T-helper 2 cell treated with Interferon-gamma antibody and Interleukin-4, amounts not matched to agents 5 μg/mL and 100 μg/mL, for 36 hours (primary cell): ENCODE measurements at regions not wholly inside any gene's neighbourhood (a gene's known extent, or its start where the extent isn't known, plus 50 kb on each side); places are given as distances from the start of the nearest gene placed in this dataset.
"Not testable (repeated sequence)": the region's sequence is repeated elsewhere in the genome, so short reads cannot be mapped to it uniquely, and the experiment has no call there.

Experiments
- DNase-seq: peaks from one replicate; pipeline ENCODE4 v3.0.0; 2021; ENCODE audit warnings: low spot score
- H3K27ac Mint-ChIP-seq: one replicate; pipeline ENCODE4 v1.8.0; 2021; ENCODE audit warnings: mild to moderate bottlenecking, mixed read lengths
- H3K27me3 Mint-ChIP-seq: one replicate; pipeline ENCODE4 v1.8.0; 2021; ENCODE audit warnings: low read depth, mixed read lengths
- H3K36me3 Mint-ChIP-seq: one replicate; pipeline ENCODE4 v1.8.0; 2021; ENCODE audit warnings: low read depth, mixed read lengths
- H3K4me1 Mint-ChIP-seq: one replicate; pipeline ENCODE4 v1.8.0; 2021; ENCODE audit warnings: low read depth, mixed read lengths
- H3K4me3 Mint-ChIP-seq: one replicate; pipeline ENCODE4 v1.8.0; 2022; ENCODE audit warnings: mild to moderate bottlenecking, moderate library complexity, mixed read lengths
- H3K9me3 Mint-ChIP-seq: one replicate; pipeline ENCODE4 v1.8.0; 2021; ENCODE audit warnings: mixed read lengths

GRCh38 chr22:49514211-49514610 lies 313.5 kb downstream of the BRD1 start:
- Mint-ChIP-seq H3K27ac (no peak overlapping the region), H3K9me3 (peaks cover 37% of the 10 kb centered on the region), H3K4me1 (peaks cover 3% of the 10 kb centered on the region), H3K27me3 (no peaks in the 10 kb centered on the region), H3K4me3 (no peak overlapping the region), H3K36me3 (peaks cover 14% of the 10 kb centered on the region)
- DNase-seq = no peak

- Mint-ChIP-seq H3K27ac (no peak overlapping the region), H3K4me1 (peaks cover 3% of the 10 kb centered on the region), H3K27me3 (no peaks in the 10 kb centered on the region), H3K9me3 (peaks cover 37% of the 10 kb centered on the region), H3K4me3 (no peak overlapping the region), H3K36me3 (peaks cover 14% of the 10 kb centered on the region)
- DNase-seq = no peak
Measured at GRCh38 chr22:49513358-49513851, 314.3 kb downstream of the BRD1 start.

GRCh38 chr22:49512487-49513165 lies 315.0 kb downstream of the BRD1 start:
- no peak overlapping the region for H3K4me3 Mint-ChIP-seq
- no peak for DNase-seq
- H3K4me1 Mint-ChIP-seq = peaks cover 3% of the 10 kb centered on the region
- H3K27me3 Mint-ChIP-seq = no peaks in the 10 kb centered on the region
- H3K27ac Mint-ChIP-seq = no peak overlapping the region
- peaks cover 37% of the 10 kb centered on the region for H3K9me3 Mint-ChIP-seq
- peaks cover 14% of the 10 kb centered on the region for H3K36me3 Mint-ChIP-seq

- H3K4me1 Mint-ChIP-seq, H3K27me3 Mint-ChIP-seq, H3K4me3 Mint-ChIP-seq, DNase-seq: not testable (repeated sequence)
- Mint-ChIP-seq H3K36me3 (peaks cover 14% of the 10 kb centered on the region), H3K27ac (peak overlapping the region; percentile 85), H3K9me3 (peaks cover 37% of the 10 kb centered on the region)
Measured at GRCh38 chr22:49511393-49512189, 316.1 kb downstream of the BRD1 start.

- H3K36me3 Mint-ChIP-seq = peaks cover 14% of the 10 kb centered on the region
- H3K4me1 Mint-ChIP-seq = peaks cover 3% of the 10 kb centered on the region
- DNase-seq = no peak
- H3K9me3 Mint-ChIP-seq = peaks cover 37% of the 10 kb centered on the region
- no peaks in the 10 kb centered on the region for H3K27me3 Mint-ChIP-seq
- H3K4me3 Mint-ChIP-seq = no peak overlapping the region
- H3K27ac Mint-ChIP-seq = peak overlapping the region; percentile 85
Measured at GRCh38 chr22:49510718-49511117, 317.0 kb downstream of the BRD1 start.

GRCh38 chr22:49509016-49509415 lies 318.7 kb downstream of the BRD1 start:
- H3K27ac Mint-ChIP-seq = no peak overlapping the region

GRCh38 chr22:49508561-49508960 lies 319.1 kb downstream of the BRD1 start:
- Mint-ChIP-seq H3K4me3 (no peak overlapping the region), H3K36me3 (peaks cover 14% of the 10 kb centered on the region), H3K9me3 (peaks cover 34% of the 10 kb centered on the region), H3K27me3 (no peaks in the 10 kb centered on the region), H3K27ac (no peak overlapping the region), H3K4me1 (peaks cover 3% of the 10 kb centered on the region)
- DNase-seq = no peak

More at GRCh38 chr22:49509016-49509415, 318.7 kb downstream of the BRD1 start:
- Mint-ChIP-seq H3K4me1 (peaks cover 3% of the 10 kb centered on the region), H3K9me3 (peaks cover 37% of the 10 kb centered on the region), H3K27me3 (no peaks in the 10 kb centered on the region), H3K36me3 (peaks cover 14% of the 10 kb centered on the region), H3K4me3 (no peak overlapping the region)
- DNase-seq = no peak

- no peak overlapping the region for H3K4me3 Mint-ChIP-seq
Measured at GRCh38 chr22:49507607-49508292, 319.9 kb downstream of the BRD1 start.

GRCh38 chr22:49506010-49506400 lies 321.7 kb downstream of the BRD1 start:
- Mint-ChIP-seq H3K9me3 (peaks cover 16% of the 10 kb centered on the region), H3K36me3 (peaks cover 4% of the 10 kb centered on the region), H3K27ac (no peak overlapping the region), H3K27me3 (no peaks in the 10 kb centered on the region), H3K4me1 (peaks cover 2% of the 10 kb centered on the region), H3K4me3 (no peak overlapping the region)
- no peak for DNase-seq

More at GRCh38 chr22:49507607-49508292, 319.9 kb downstream of the BRD1 start:
- DNase-seq = no peak
- Mint-ChIP-seq H3K9me3 (peaks cover 29% of the 10 kb centered on the region), H3K4me1 (peaks cover 3% of the 10 kb centered on the region), H3K36me3 (peaks cover 12% of the 10 kb centered on the region), H3K27me3 (no peaks in the 10 kb centered on the region), H3K27ac (no peak overlapping the region)

GRCh38 chr22:49505337-49506009 lies 322.2 kb downstream of the BRD1 start:
- Mint-ChIP-seq H3K27me3 (no peaks in the 10 kb centered on the region), H3K9me3 (peaks cover 10% of the 10 kb centered on the region), H3K27ac (no peak overlapping the region), H3K36me3 (peaks cover 1% of the 10 kb centered on the region), H3K4me1 (no peaks in the 10 kb centered on the region), H3K4me3 (no peak overlapping the region)
- no peak for DNase-seq

GRCh38 chr22:49503896-49504521 lies 323.7 kb downstream of the BRD1 start:
- DNase-seq = no peak
- no peaks in the 10 kb centered on the region for H3K36me3 Mint-ChIP-seq
- H3K4me1 Mint-ChIP-seq = no peaks in the 10 kb centered on the region

GRCh38 chr22:49503321-49503720 lies 324.4 kb downstream of the BRD1 start:
- H3K27ac Mint-ChIP-seq = no peak overlapping the region
- H3K27me3 Mint-ChIP-seq = no peaks in the 10 kb centered on the region
- H3K9me3 Mint-ChIP-seq = no peaks in the 10 kb centered on the region
- no peak overlapping the region for H3K4me3 Mint-ChIP-seq
- DNase-seq = no peak
- no peaks in the 10 kb centered on the region for H3K36me3 Mint-ChIP-seq
- no peaks in the 10 kb centered on the region for H3K4me1 Mint-ChIP-seq

More at GRCh38 chr22:49503896-49504521, 323.7 kb downstream of the BRD1 start:
- no peaks in the 10 kb centered on the region for H3K9me3 Mint-ChIP-seq
- H3K4me3 Mint-ChIP-seq = no peak overlapping the region
- no peak overlapping the region for H3K27ac Mint-ChIP-seq
- no peaks in the 10 kb centered on the region for H3K27me3 Mint-ChIP-seq

- DNase-seq = no peak
Measured at GRCh38 chr22:49502126-49502826, 325.4 kb downstream of the BRD1 start.

More at GRCh38 chr22:49502126-49502826, 325.4 kb downstream of the BRD1 start:
- H3K36me3 Mint-ChIP-seq = no peaks in the 10 kb centered on the region
- H3K9me3 Mint-ChIP-seq = no peaks in the 10 kb centered on the region
- H3K4me3 Mint-ChIP-seq = no peak overlapping the region
- H3K4me1 Mint-ChIP-seq = no peaks in the 10 kb centered on the region
- H3K27me3 Mint-ChIP-seq = no peaks in the 10 kb centered on the region
- H3K27ac Mint-ChIP-seq = no peak overlapping the region
